ENCODE measurements at regions not wholly inside any gene's neighbourhood (a gene's known extent, or its start where the extent isn't known, plus 50 kb on each side); places are given as distances from the start of the nearest gene placed in this dataset.
A peak's percentile ranks its signal among the peaks of the same experiment; 100 is the strongest.
"Not testable (repeated sequence)": the region's sequence is repeated elsewhere in the genome, so short reads cannot be mapped to it uniquely, and the experiment has no call there.

DNA sequence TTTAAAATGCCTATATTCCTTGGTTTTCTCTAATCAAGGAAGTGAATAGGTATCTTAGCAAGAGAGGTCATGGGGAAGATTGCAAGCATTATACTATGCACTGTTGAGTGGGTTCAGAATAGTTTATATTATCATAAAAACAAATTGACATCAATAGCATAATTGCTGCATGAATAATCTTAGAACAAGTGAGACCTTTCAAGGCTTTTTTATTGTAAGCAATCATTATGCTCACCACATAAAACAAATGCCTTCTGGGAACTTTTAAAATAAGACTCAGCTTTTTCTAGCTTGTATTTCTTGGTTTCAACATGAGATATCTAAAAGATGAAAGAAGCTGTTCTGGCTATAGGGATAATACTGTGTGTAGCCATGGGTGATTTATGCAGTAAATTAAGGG lies 135.6 kb upstream of the ZC3H12C start:
- Histone ChIP-seq H3K27ac (no peak overlapping the region), H3K4me3 (no peak overlapping the region)

DNA sequence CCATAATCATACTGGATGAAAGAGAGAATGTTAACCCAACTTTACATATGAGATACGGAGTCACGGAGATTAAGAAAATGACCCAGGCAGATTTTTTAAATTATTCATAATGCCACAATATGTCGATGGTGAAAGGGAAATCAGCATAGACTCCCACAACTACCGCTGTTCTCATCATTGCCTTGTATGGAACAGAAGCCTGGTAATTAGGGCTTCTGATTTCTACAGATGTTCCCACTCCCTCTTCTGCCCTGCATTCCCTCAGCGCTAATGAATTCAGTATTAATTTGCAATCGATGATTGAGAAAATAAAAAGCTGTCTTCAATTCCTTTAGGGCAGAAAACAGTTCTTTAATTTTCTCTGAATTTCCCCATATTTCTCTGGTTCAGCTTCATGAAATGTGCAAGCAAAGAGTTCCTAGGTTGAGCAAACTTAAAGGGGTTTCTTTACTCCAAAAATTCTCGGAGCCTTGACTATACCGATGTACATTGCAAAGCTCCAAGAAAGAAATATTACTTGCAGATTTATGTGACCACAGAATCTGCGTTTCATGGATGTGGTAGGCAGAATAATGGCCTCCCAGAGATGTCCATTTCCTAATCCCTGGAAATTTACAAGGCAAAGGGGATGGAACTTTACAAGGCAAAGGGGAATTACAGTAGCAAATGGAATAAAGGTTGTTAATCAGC lies 134.9 kb upstream of the ZC3H12C start:
- Histone ChIP-seq H3K27ac (no peak overlapping the region), H3K4me3 (no peak overlapping the region)

GRCh38 chr11:109958821-109959166 lies 134.4 kb upstream of the ZC3H12C start:
- Histone ChIP-seq H3K27ac (no peak overlapping the region), H3K4me3 (no peak overlapping the region)

DNA sequence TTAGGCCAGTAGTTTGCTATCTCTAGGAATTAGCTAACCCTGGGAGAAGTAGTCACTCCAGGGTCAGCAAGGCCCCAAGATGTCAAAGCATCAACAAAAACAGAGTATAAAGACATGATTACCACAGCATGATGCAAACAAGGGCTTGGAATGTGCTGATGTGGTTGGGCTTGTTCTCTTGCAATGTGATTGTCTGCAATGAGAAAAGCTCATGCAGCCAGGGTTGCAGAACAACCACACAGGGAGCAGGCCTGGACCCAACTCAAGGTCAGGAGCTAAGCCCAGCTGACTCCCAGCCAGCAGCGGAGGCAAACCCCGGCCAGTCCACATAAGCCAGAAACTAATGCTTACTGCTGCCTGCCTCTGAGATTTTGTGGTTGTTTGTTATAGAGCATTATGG lies 132.4 kb upstream of the ZC3H12C start:
- H3K27ac ChIP-seq = no peak overlapping the region
- no peak overlapping the region for H3K4me3 ChIP-seq

DNA sequence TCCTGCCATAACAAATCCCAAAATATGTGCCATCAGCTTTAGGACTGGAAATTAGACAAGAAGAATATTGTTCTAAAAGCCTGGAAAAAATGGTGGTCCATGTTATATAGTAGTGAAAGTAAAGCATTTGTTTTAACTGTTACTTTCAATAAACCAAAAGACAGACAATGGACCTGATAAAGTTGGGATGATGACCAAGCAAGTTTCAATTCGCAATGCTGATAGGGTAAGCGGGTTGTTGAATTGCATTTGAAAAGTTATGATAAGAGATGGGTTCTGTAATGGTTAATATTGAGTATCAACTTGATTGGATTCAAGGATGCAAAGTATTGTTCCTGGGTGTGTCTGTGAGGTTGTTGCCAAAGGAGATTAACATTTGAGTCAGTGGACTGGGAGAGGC lies 131.9 kb upstream of the ZC3H12C start:
- H3K27ac ChIP-seq = no peak overlapping the region
- H3K4me3 ChIP-seq = no peak overlapping the region

DNA sequence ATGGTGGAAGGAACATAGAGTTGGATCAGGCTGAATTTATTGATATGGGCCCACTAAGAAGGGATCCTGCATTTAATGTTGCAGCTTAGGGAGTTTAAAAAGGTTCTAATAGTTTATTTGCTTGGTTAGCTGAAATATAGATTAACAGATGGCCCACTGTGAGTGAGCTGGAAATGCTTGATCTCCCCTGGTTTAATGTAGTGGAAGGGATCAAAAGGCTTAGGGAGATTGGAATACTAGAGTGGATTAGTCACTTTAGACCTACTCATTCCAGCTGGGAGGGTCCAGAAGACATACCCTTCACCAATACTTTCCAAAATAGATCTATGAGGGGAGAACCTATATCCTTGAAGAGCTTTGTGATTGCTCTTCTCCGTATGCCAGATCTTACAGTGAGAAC lies 130.1 kb upstream of the ZC3H12C start:
- no peak overlapping the region for H3K27ac ChIP-seq
- H3K4me3 ChIP-seq = no peak overlapping the region

DNA sequence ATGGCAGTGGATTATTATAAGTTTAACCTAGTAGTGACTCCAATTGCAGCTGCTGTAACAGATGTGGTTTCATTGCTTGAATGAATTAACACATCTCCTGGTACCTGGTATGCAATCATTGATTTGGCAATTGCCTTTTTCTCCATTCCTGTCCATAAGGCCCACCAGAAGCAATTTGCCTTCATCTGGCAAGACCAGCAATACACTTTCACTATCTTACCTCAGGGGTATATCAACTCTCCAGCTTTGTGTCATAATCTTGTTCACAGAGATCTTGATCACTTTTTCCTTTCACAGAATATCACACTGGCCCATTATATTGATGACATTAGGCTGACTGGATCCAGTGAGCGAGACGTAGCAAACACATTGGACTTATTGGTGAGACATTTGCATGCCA lies 128.7 kb upstream of the ZC3H12C start:
- Histone ChIP-seq H3K4me3 (no peak overlapping the region), H3K27ac (no peak overlapping the region)

DNA sequence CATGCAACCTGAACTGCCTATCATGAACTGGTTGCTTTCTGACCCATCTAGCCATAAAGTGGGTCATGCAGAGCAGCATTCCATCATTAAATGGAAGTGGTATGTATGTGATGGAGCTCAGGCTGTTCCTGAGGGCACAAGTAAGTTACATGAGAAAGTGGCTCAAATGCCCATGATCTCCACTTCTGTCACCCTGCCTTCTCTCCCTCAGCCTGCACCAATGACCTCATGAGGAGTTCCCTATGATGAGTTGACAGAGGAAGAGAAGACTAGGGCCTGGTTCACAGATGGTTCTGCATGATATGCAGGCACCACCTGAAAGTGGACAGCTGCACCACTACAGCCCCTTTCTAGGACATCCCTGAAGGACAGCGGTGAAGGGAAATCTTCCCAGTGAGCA lies 127.7 kb upstream of the ZC3H12C start:
- not testable (repeated sequence) for H3K27ac ChIP-seq, H3K4me3 ChIP-seq

- H3K4me3 ChIP-seq, H3K27ac ChIP-seq: not testable (repeated sequence)
These were observed 127.3 kb upstream of the ZC3H12C start for GRCh38 chr11:109965926-109966325.

DNA sequence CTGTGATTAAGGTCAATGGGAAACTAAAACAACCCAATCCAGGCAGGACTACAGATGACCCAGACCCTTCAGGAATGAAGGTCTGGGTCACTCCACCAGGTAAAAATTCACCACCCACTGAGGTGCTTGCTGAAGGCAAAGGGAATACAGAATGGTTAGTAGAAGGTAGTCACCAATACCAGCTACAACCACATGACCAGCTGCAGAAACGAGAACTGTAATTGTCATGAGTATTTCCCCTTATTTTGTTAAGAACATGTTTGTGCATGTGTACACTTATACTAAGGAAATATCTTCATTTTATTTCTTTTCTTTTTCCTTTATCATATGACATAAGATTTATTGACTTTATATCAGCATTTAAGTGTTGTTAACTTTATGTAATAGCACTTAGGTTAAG lies 126.1 kb upstream of the ZC3H12C start:
- not testable (repeated sequence) for H3K4me3 ChIP-seq, H3K27ac ChIP-seq

DNA sequence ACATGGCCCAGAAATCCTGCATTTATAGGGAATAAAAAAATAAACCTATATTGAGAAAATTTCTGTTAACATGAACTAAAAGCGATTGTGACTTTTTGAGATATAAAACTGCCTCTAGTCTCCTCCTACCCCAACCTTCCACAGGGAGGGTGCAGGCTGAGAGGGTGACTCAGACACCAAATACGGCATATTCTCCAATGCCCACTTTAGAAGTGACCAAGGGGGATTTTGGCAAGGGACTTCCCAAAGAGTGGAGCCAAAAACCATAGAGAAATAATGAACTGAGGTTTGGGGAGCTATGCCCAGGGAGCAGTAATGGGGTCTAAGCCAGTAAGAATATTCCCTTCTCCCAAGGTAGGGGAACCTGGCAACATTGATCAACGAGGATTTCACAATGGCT lies 124.9 kb upstream of the ZC3H12C start:
- Histone ChIP-seq H3K4me3 (no peak overlapping the region), H3K27ac (no peak overlapping the region)

DNA sequence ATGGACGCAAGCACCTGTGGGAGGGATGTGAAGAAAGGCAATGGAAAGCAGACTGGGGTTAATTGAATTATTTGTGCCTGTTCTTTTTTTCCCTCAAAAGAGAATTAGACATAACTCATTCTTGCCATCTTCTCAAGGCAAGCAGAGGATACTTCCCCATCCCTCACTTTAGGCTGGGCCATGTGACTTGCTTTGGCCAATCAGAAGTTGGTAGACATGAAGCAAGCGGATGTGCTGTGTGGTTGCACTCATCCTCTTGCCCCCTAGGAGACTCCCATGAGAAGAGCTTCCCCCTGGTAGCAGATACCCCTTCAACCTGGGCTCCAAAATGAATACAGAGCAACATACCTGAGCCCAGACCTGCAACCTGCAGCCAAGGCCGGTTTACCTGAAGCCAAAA lies 124.4 kb upstream of the ZC3H12C start:
- Histone ChIP-seq H3K4me3 (no peak overlapping the region), H3K27ac (no peak overlapping the region)

DNA sequence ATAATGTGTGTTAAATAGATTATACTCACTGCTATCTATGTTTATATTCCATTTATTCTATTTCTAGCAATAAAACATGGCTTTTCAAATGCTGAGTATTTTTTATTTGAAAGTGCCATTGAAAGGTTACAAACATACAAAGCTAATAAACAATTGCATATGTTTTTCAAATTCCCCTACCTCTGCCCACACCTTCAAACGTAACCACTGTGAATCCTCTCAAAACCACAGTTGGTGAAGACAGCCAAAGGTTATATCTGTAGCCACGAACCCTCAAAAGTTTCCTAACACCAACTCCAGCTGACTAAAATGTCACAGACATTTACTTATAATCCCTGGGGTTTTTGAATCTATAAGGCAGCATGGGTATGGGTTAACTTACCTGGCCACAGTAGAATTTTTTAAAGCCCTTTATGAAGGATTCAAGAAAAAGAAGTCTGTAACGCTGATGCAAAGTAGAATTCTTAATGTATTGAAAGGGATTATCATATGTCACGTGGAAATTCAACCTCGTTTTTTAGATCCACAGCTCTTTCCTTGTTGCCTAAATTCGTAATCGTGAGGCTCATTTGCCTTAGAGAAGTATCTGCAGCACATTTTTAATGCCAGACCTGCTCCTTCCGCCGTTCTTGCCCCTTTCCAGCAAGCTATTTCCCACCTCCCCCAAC lies 122.5 kb upstream of the ZC3H12C start:
- Histone ChIP-seq H3K27ac (no peak overlapping the region), H3K4me3 (no peak overlapping the region)

- peak overlapping the region in 1 of 21 experiments; percentile 22 for H3K27ac ChIP-seq
- no peak overlapping the region for H3K4me3 ChIP-seq
These were observed 122.0 kb upstream of the ZC3H12C start for GRCh38 chr11:109971184-109971523.

DNA sequence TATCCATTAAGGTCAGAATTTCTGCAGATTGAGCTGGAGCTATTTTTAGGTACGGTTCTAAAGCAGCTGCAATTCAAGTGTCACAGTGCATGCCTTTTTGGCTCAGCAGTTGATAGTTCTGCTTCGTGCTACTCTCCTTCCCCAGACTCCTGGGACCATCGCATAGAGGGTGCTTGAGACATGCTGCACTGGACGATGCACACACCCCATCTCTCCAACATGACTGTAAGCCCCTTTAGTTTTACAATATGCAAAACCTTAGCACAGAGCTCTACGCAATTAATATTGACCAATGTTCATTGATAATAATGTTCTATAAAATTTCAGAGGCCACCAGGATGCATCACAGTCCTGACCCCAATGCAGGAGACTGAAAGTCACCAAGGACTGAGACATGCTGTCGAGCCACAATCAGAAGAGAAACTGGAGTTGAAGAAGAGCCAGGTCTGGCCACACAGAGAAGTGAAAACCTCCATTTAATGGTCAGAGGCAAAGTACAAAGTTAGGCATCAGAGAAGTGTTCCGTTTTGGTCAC lies 120.9 kb upstream of the ZC3H12C start:
- H3K4me3 ChIP-seq = no peak overlapping the region
- peak overlapping the region in 1 of 21 experiments; percentile 15 for H3K27ac ChIP-seq

GRCh38 chr11:109972939-109973338 lies 120.3 kb upstream of the ZC3H12C start:
- no peak overlapping the region for H3K4me3 ChIP-seq
- no peak overlapping the region for H3K27ac ChIP-seq

DNA sequence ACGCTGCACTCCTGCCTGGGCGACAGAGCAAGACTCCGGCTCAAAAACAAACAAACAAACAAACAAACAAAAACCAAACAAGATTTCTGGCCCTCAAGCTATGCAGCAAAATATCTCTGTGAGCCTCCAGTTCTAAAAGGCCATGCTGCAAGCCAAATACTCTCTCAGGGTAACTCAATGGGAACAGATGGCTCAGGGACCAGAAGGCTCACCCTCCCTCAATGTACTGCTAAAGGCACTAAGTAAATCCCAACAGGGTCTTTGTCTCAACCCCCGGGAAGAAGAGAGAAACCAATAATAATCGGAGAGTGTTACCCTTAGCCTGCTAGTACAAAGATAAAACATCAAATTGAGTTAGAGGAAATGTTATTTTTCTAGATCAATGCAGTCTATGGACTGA lies 119.7 kb upstream of the ZC3H12C start:
- no peak overlapping the region for H3K4me3 ChIP-seq
- no peak overlapping the region for H3K27ac ChIP-seq

DNA sequence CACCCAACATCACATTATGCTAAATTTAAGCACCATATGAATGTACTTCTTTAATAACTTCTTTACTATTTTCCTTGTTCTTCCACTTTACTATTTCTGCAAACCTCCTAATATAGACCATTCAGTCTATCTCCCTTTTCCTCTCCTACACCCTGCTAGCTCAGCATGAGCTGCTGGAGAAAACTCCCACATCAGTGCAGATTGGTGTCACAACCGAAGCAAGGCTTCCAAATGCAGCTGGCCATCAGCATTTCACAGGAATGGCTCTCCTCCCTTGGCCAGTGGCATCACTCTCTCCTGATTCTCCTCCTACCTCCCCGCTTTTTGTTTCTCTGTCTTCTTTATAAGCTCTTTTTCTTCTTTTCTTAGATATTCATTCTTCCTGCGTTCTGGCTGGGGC lies 118.7 kb upstream of the ZC3H12C start:
- Histone ChIP-seq H3K4me3 (no peak overlapping the region), H3K27ac (no peak overlapping the region)

GRCh38 chr11:109978895-109979294 lies 114.3 kb upstream of the ZC3H12C start:
- Histone ChIP-seq H3K4me3 (no peak overlapping the region), H3K27ac (no peak overlapping the region)

DNA sequence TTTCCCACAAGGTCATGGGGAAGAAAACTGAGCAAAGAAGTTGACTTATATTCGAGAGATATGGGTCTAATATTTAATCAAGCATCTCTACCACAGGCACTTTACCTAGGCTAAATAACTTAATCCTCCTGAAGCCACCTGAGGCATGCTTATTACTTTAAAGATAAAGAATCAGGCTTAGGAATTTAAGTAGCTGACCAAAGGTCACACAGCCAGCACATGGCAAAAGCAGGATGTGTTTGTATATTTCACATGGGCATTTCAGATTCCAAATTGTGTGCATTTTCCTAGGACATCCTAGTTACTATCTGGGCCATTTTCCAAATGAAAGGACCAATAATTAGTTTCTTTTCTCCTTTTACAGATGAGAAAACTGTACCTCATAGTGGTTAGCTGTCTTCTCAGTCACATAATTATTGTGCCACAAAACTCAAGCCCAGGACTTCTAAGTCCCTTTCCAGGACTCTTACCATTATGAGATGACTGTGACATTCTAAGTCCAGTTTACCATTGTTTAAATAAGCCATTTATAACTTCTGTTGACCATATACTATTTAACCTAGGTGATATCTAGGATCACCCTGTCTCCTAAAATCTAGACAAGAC lies 112.1 kb upstream of the ZC3H12C start:
- Histone ChIP-seq H3K27ac (no peak overlapping the region), H3K4me3 (no peak overlapping the region)

- no peak overlapping the region for H3K4me3 ChIP-seq
These were observed 109.8 kb upstream of the ZC3H12C start for GRCh38 chr11:109983358-109983757.

More at GRCh38 chr11:109983358-109983757, 109.8 kb upstream of the ZC3H12C start:
- H3K27ac ChIP-seq = no peak overlapping the region

Data from skin epidermis (tissue), 12 donors.